Bone marrow (tissue), 2 donors: ENCODE measurements at regions not wholly inside any gene's neighbourhood (a gene's known extent, or its start where the extent isn't known, plus 50 kb on each side); places are given as distances from the start of the nearest gene placed in this dataset.
"Not testable (repeated sequence)": the region's sequence is repeated elsewhere in the genome, so short reads cannot be mapped to it uniquely, and the experiment has no call there.

ENCODE experiments used
- DNase-seq, 2 donors: peaks; one replicate each; lab custom pipeline; 2025; lab: John Stamatoyannopoulos, UW

DNA sequence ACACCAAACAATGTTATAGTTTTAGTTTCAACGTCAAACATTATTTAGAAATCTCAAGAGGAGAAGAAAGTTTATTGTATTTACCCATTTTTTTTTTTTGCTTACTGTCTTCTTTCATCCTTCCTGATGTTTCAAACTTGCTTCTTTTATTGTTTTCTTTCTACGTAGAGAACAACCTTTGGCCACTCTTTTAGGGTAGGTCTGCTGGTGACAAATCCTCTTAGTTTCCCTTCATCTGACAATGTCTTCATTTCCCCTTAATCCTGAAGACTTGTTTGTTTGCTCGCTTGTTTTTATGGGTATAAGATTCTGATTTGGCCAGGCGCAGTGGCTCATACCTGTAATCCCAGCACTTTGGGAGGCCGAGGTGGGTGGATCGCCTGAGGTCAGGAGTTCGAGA lies 89.1 kb downstream of the RHOU start:
- DNase-seq = no peak

DNA sequence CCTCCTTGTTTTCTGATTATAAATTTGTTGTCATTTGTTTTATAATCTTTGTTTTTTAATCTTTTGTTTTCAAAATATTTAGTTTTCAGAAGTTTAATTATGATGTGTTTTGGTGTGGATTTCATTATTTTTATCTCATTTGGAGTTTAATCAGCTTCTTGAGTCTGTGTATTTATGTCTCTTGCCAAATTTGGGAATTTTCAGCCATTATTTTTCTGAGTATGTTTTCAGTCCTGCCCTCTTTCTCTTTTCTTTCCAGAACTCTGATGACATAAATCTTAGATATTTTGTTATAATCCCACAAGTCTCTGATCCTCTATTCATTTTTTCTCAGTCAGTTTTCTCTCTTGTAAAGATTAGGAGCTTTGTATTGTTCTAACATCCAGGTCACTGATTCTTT lies 89.8 kb downstream of the RHOU start:
- DNase-seq = no peak

DNA sequence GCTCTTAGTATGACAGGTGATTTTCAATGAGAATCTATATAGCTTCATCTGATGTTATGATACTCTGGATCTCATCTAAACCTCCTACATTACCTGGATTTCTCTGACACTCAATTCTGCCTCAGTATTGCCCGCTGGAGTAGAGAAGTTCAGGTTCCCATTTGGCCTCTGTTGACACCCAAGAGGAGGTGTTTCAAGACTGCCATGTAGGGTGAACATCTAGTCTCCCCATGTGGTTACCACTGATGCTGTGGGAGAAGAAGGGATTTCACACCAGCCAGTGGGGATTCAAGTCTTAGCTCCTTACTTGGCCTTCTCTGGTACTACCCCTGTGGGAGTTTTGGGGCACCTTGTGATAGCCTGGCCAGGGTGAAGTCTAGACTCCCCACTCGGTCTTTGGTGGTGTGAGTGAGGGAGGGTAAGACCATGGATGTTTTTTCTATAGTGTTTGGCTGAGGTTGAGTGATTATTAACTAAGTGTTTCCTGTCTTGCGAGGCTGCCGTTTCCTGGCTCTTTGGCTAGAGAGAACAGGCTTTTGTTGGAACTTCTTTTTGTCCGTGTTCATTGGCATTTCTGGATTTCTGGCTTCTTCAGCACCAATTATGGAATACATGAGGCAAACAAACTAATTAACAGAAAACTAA lies 90.7 kb downstream of the RHOU start:
- DNase-seq = no peak

DNA sequence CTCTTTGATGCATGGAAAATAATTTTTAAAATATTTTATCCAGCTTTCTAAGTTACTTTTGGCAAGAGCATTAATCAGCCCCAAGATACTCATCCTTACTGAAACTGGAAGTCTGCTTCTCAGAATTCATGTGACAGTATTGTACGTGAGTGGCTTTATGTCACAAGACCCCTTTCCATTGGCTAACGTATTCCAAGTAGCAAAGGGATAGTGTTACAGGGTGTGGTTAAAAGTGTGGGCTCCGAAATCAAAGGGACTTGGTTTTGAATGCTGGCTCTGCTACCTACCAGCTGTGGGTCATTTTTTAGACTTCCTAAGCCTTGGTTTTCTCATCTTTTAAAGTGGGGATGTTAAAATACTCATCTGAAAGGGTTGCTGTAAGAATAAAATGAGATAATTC lies 91.7 kb downstream of the RHOU start:
- no peak for DNase-seq

DNA sequence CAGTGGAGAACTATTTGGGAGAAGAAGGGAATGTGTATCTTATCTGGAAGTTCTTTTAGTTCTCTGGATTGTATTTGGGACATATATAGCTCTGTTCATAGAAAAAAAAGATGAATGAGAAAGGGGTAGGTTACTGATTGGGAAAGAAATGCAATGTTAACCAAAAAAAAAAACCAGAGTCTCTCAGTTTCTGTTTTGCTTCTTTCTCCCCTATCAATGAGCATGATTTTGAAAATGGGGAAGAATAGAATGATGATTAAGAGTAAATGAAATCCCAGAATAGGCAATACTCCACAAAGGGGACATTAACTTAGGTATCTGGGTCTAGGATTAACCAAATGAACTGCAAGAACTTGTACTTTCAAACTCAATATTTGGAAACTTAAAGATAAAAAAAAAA lies 92.9 kb downstream of the RHOU start:
- no peak for DNase-seq

DNA sequence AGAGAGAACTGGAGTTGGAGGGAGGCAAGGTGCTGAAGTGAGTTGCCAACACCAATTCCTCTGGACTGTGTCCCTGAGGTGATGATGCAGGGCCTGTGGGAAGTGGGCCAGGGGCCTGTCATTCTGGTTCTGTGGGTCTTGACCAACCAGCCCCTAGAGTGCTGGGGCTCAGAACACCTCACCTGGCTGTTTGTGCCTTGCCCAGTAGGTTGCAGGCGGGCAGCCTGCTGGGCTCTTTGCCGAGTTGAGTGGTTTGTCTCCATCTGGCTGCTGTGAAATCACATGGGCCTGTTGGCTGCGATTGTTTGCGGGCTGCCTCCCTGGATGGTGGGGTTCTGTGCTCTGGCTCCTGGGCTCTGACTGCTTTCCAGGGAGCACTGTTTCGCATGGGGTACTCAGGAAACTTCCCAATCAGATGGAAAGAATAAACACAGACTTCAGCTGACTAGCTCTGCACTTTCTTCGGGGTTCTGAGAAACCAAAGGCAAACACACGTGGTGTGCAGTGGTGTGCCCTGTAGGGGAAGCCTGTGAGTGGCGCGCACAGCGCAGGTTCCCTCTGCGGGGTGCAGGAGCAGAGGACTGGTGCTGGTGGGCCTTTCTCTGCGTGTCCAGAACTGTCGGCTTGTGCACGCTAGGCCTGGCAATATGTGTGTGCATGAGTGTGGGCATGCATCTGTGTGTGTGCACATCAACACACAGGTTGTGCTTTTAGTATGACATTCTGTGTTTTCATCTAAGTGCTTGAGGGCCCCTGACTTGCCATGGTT lies 95.1 kb downstream of the RHOU start:
- DNase-seq = no peak

DNA sequence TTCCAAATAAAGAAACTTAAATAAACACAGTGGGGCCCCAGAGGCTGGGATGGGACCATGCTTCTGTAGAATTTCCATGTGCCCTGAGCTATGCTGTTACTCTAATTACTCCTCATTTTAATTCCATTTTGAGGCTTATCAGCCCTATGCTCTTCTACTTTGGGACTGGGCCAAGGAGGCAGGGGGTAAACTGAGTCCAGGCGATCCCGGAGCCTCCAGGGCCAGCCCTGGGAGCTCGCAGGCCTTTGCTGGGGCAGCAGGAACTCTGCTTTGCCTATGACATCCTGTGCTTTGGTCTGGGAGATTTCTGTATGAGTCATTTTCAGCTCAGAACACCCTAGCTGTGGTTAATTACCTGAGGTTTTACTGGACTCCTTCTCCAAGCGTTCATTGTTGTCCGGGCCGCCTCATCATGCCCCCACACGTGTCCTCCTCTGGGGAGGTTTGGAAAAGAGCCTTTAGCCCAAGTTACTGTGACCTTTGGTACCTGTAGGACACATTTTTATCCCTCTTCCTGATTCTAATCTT lies 95.7 kb downstream of the RHOU start:
- DNase-seq = no peak

DNA sequence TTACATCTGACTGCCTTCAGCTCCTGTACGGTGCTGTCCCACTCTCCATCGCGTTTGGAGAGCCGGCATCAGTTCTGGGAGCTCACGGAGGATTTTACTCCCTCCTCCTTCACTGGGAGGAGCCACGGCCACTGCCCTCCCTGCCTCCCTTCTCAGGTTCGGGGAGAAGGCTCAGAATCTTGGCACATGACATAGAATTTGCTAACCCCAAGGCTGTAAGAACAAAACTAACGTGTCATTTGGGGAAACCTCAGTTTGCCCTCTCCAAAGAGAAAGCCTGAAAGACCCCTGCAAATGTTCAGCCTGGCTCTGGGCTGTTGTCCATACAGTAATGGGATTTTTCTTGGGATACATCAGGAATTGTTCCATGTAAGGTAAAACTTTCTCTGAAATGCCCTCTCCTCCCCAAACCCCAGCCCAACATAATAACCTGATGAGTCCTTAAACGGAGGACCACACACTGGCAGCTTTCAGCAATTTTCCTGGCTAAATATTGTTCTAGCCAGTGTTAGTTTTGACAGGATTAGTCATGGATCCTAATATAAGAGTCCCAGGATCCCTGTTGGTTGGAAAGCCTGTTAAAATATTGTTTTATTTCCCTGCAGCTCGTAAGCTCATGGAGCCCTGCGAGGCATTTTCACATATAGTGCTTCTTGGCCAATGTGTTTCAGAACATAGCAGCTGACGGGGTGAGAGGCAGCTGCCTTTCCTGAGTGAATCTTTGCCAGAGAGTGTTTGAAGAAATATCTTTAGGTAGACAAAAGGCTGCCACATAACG lies 98.8 kb downstream of the RHOU start:
- DNase-seq = no peak

DNA sequence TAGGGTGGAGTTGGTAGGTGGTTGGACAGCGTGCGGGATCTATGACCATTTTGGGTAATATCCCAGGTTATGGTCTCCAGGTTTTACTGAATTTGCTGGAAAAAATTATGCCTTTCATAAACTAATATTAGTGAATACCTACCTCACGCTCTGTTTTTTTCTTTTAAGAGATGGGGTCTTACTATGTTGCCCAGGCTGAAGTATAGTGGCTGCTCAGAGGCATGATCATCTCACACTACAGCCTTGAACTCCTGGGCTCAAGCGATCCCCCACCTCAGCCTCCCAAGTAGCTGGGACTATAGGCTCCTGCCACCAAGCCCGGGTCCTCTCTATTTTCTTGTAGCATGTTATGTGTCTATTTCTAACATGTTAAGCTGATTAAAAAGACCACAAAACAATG lies 100.2 kb downstream of the RHOU start:
- DNase-seq = no peak

DNA sequence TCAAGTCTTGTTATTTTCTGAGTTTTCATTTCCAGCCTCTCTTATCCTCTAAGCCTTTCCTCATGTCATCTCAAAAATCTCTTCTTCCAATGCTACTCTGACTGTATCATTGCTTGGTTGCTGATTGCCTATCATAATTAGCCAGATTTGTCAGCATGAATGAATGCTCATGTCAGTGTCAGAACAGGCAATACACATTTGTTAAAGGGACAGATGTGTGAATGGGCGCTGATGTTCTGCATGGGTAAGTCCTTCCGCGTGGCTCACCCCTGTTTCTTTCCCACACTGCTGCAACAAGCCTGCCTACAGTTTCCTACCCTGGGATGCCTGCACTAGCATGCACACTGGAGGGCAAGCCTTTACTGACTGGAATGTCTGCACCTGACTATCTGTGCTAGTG lies 100.6 kb downstream of the RHOU start:
- no peak for DNase-seq

DNA sequence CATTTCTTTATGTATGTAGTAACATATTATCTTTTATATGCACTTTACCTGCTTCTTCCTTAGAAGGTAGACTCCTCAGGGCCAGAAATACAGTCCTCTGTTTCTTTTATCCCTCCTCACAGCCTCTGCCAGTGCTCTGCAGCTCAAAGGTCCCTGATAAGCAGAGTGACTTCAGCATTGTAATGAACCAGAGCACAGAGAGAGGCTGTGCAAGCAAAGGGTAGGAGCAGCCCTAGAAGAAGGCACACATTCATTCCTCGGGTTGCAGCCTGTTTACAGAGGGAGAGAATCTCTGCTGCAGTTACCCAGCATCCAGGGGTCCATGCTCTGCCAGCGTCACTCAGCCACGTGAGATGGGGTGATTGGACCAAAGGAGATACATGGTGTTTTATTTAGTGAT lies 101.1 kb downstream of the RHOU start:
- no peak for DNase-seq

DNA sequence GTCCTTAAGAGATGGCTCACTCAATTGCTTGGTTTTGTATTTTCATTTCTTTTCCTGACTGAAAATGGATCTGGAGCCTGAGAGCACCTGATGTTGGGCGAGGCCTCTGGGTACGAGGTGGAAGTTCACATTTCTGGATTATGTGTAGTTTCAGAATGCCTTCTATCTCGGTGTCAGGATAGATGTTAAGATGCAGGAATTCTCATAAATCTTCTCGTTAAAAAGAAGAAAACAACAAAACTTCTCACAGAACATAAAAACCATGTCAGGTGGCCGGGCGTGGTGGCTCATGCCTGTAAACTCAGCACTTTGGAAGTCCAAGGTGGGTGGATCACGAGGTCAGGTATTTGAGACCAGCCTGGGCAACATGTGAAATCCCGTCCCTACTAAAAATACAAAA lies 101.8 kb downstream of the RHOU start:
- DNase-seq = no peak

DNA sequence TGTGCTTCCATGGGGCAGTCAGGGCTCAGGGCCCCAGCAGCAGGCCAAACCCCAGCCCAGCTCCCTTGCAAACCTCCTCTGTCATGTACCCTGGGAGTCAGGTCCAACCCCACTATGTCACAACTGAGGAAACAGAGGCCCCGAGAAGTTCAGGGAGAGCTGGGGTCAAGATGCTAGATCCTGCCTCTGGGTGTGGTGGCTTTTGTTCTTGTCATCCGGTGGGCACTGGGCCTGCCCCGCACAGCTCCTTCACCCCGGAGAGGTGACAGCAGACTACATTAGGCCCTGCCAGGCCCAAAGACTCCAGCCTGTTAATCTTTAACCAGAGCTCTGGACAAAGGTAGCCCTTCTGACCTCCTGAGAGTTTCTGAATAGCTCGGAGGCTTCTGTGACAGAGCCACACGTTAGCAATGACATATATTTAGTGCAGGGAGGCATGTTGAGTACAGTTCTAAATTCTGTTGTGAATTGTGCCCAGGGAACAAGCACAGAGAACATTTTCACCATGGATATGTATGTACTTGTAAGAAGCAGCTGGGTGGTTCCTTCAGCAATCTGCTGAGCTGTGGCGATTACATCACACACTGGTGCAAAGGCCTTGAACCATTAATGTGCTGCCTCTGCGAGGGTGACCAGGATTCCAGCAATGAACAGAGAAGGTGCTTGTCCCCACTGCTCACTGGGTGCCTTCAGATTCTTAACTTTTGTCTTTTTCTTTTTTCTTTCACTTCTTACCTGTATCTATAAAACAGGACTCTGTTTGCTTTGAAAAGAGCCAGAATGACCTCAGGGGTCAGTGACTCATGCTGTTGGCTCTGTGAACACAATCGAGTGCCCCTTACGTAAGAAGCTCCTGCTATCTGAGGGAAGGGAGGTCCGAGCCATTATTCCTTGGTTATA lies 102.8 kb downstream of the RHOU start:
- DNase-seq = peak in 1 of 2 donors; percentile 62

DNA sequence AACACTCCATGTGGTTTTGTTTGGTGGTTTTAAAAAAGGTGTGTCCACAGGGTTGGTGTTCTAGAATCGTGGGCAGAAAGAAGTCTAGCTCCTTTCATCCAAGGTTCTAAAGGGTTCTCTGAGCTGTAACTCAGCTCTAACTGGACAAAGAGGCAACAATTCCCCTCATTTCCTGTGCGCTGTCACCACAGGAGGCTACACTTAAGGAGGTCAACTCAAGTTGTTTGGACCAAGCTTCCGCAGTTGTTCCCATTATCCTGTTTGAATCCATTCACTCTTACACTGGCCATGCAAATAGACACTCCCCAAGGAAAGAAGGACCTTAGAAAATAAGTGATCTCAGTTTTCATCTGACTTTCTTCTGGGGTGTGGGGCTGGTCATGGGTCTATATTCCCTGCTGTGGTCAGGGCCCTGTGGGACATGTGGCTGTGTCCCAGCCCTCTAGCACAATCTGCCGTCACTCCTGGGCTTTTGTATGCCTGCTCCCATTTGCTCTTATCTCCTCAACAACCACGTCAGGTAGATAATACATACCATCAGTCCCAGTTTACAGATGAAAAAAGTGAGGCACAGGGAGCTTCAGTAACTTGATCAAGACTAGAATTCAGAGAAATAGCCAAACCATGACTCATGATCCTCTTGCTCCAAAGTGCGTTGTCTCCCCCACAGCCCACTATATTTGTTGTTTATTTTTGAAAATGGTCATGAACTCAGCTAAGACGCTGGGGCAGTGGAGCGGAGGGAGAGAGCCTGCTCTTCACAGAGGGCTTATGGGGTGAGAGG lies 103.6 kb downstream of the RHOU start:
- DNase-seq = no peak

DNA sequence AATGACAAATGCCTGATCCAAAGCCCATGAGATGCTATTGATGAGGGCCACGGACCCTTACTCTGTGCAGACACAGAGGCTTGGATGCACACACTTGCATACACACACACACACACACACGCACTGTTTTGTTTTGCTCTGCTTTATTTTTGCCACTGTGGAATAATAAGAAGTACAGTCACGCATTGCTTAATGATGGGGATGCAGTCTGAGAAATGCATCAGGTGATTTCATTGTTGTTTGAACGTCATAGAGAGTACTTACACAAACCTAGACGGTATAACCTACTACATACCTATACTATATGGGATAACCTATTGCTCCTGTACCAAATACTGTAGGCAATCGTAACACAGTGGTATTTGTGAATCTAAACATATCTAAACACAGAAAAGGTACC lies 104.4 kb downstream of the RHOU start:
- no peak for DNase-seq

DNA sequence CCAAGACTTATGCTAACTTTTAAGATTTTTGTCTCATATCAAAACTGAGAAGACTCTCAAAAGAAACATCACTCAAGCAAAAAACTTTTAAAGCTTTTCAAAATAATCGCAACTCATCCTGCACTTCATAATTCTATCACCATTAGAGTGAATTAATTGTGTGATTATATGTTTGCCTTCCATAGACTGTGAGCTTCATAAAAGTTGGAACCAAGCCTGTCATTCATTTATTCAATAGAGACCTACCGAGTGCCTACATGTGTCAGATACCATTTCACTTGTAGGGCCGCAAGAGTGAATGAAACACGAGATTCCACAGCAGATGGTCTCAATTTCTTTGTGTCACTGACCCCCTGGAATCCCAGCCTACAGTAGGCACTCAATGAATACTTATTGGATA lies 106.4 kb downstream of the RHOU start:
- no peak for DNase-seq

DNA sequence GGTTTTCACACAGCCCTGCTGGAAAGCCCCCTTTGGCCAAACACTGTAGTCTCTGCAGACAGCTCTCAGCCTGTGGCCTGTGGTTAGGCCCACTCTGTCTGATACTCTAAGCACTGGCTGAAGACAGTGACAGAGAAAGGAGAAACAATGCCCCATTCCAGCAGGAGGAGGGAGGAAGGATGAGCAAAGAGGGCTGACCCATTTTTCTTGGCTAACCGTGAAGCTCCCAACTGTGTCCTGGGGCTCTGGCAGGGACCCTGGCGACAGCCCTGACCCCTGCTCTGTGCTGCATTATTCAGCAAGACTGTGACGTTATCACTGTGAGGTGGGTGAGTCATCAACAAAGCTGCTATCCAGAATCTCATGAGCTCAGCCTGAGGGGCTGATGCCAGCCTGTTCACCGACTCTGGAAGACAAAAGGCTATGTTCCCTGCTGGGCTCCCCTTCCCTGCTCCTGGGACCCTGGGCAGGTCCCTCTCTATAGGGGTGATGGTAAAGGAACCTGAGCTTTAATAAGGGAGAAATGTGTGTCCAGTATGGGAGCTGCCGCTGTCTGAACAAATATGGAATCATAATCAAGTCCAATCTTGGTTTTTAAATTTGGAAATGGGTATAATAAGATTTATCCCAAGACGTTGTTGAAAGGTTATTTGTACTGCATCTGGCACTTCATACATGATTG lies 107.0 kb downstream of the RHOU start:
- no peak for DNase-seq

DNA sequence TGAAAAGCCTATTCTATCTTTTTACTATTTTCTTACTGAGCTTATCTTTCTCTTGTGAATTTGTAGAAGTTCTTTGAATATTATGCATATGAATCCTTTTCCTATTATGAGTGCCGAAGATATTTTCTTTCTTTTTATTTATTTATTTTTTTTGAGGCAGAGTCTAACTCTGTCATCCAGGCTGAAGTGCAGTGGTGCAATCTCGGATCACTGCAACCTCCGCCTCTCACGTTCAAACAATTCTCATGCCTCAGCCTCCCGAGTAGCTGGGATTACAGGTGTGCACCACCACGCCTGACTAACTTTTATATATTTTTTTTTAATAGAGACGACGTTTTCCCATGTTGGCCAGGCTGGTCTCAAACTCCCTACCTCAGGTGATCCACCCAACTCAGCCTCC lies 109.8 kb downstream of the RHOU start:
- no peak for DNase-seq

DNA sequence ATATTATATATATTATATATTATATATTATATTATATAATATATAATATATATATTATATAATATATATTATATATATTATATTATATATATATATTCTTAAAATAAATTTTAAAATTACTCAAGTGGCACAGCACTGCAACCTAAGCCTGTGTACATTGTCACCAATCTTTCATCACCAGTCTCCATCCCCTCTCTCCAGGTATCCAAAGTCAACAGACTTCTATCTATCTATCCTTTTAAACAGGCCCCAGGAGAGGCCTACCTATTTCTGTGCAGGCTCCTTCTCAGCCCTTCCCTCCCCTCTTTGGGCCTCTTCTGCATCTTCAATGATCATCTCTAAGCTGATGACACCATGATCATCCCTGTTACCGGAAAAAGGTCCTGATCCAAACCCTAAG lies 111.7 kb downstream of the RHOU start:
- DNase-seq = no peak

DNA sequence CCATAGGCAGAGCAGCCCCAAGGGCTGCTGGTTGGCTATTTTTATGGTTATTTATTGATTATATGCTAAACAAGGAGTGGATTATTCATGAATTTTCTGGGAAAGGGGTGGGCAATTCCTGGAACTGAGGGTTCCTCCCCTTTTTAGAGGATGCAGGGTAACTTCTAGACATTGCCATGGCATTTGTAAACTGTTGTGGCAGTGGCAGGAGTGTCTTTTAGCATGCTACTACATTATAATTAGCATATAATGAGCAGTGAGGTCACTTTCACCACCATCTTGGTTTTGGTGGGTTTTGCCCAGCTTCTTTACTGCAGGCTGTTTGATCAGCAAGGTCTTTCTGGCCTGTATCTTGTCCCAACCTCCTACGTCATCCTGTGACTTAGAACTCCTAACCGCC lies 112.2 kb downstream of the RHOU start:
- not testable (repeated sequence) for DNase-seq

DNA sequence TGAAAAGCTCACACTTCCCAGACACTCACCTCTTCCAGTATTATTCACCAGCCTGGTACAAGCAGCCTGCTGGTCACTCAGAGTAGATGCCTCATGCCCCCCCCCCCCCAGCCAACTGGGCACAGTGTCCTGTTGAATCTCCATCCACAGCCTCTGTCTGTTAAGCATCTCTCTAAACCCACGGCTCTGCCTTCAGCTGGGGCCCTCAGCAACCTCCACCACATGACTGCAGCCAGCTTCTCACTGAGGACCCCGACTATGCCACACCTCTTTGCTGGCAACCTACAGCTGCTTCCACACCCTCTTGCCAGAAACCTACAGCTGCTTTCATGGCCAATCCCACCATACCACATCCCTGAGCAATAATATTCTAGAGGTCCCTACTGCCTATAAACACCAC lies 113.1 kb downstream of the RHOU start:
- no peak for DNase-seq
